Tibial nerve (tissue), 4 donors: ENCODE measurements at regions not wholly inside any gene's neighbourhood (a gene's known extent, or its start where the extent isn't known, plus 50 kb on each side); places are given as distances from the start of the nearest gene placed in this dataset.
"Not testable (repeated sequence)": the region's sequence is repeated elsewhere in the genome, so short reads cannot be mapped to it uniquely, and the experiment has no call there.

ENCODE experiments used
- DNase-seq, 2 donors: peaks; one replicate each; pipeline ENCODE4 v3.0.0-alpha.2; 2019; ENCODE audit warnings: low spot score in 2 of 2
- H3K27ac ChIP-seq, 4 donors: fragments of 200-600 bp; sonication (generic) in 3 of 4; one replicate each; pipeline ENCODE4 v1.5.1; 2017 to 2019; ENCODE audit warnings: mild to moderate bottlenecking in 1 of 4
- H3K27me3 ChIP-seq, 2 donors: fragments of 200-600 bp; sonication (generic) in 1 of 2; one replicate each; pipeline versions ENCODE4 v1.5.1 to v1.6.0; 2017 to 2019
- H3K36me3 ChIP-seq, 3 donors: fragments of 200-600 bp; sonication (generic); one replicate each; pipeline ENCODE4 v1.5.1; 2018 to 2019
- H3K4me1 ChIP-seq, 4 donors: fragments of 200-600 bp; sonication (generic) in 3 of 4; one replicate each; pipeline ENCODE4 v1.5.1; 2017 to 2019
- H3K4me3 ChIP-seq, 4 donors: fragments of 200-600 bp; sonication (generic) in 3 of 4; one replicate each; pipeline ENCODE4 v1.5.1; 2017 to 2019; ENCODE audit warnings: mild to moderate bottlenecking in 1 of 4, moderate library complexity in 1 of 4
- H3K9me3 ChIP-seq, 4 donors: fragments of 200-600 bp; sonication (generic) in 3 of 4; one replicate each; pipeline ENCODE4 v1.5.1; 2017 to 2019
- CTCF ChIP-seq, 5 experiments: fragments of 200-600 bp in 3 of 5; fragments of 450-650 bp in 2 of 5; sonication (generic) in 3 of 5; IDR thresholded peaks; one replicate each; pipeline ENCODE4 v1.5.1; 2016 to 2019; ENCODE audit warnings: antibody characterized with exemption in 5 of 5, mild to moderate bottlenecking in 3 of 5, moderate library complexity in 2 of 5
- EP300 ChIP-seq, 2 donors: sonication (generic); formaldehyde crosslinking; IDR thresholded peaks; one replicate each; pipeline ENCODE4 v1.6.1; 2017; ENCODE audit warnings: antibody characterized with exemption in 2 of 2, mild to moderate bottlenecking in 1 of 2
- POLR2A ChIP-seq, 2 donors: fragments of 450-650 bp; IDR thresholded peaks; one replicate each; pipeline ENCODE4 v1.6.1; 2017; ENCODE audit warnings: antibody characterized with exemption in 2 of 2, mild to moderate bottlenecking in 2 of 2, moderate library complexity in 2 of 2
- WGBS, 2 donors: methylation state at CpG; one replicate each; pipeline ENCODE4 v1.1.5; 2018; 5-methylcytosine and 5-hydroxymethylcytosine counted together

- 63 to 74% methylated on average over 1 of the region's 1 CpG for WGBS, 2 donors
These were observed 138.3 kb upstream of the PTPRG start for GRCh38 chr3:61422945-61423673.

GRCh38 chr3:61425356-61425755 is 136.0 kb upstream of the PTPRG start:
- H3K4me3 ChIP-seq, result no peak overlapping the region
- H3K9me3 ChIP-seq, result no peaks in the 10 kb centered on the region
- DNase-seq, result no peak
- WGBS, 2 donors, result 89 to 90% methylated on average over 4 of the region's 4 CpGs
- TF ChIP-seq CTCF (IDR thresholded peaks at IDR 0.05), result no peak
- TF ChIP-seq EP300 (IDR thresholded peaks at IDR 0.05), result no peak
- TF ChIP-seq POLR2A (IDR thresholded peaks at IDR 0.05), result no peak
- H3K27ac ChIP-seq, result no peak overlapping the region
- no peaks in the 10 kb centered on the region for H3K4me1 ChIP-seq
- no peaks in the 10 kb centered on the region for H3K36me3 ChIP-seq
- H3K27me3 ChIP-seq, result no peaks in the 10 kb centered on the region

More at GRCh38 chr3:61422945-61423673, 138.3 kb upstream of the PTPRG start:
- Histone ChIP-seq H3K36me3 (no peaks in the 10 kb centered on the region), H3K4me1 (peaks cover 0 to under 1% (median 0%) of the 10 kb centered on the region in 4 donors), H3K4me3 (no peak overlapping the region), H3K27ac (no peak overlapping the region), H3K9me3 (no peaks in the 10 kb centered on the region), H3K27me3 (no peaks in the 10 kb centered on the region)
- no peak for DNase-seq
- TF ChIP-seq EP300 (IDR thresholded peaks at IDR 0.05) (no peak), CTCF (IDR thresholded peaks at IDR 0.05) (no peak), POLR2A (IDR thresholded peaks at IDR 0.05) (no peak)

- 84 to 85% methylated on average over 12 of the region's 12 CpGs for WGBS, 2 donors
- DNase-seq, result no peak
These were observed 132.3 kb upstream of the PTPRG start for GRCh38 chr3:61429106-61429505.

GRCh38 chr3:61434901-61435300 is 126.5 kb upstream of the PTPRG start:
- H3K9me3 ChIP-seq, H3K36me3 ChIP-seq, H3K4me1 ChIP-seq, H3K27me3 ChIP-seq, H3K27ac ChIP-seq, H3K4me3 ChIP-seq, DNase-seq: not testable (repeated sequence)
- 95 to 97% methylated on average over 14 to 18 of the region's 28 CpGs for WGBS, 2 donors

More at GRCh38 chr3:61429106-61429505, 132.3 kb upstream of the PTPRG start:
- TF ChIP-seq CTCF (IDR thresholded peaks at IDR 0.05), result no peak
- no peaks in the 10 kb centered on the region for H3K9me3 ChIP-seq
- H3K27ac ChIP-seq, result no peak overlapping the region
- H3K4me1 ChIP-seq, result no peaks in the 10 kb centered on the region
- H3K4me3 ChIP-seq, result no peak overlapping the region
- H3K27me3 ChIP-seq, result no peaks in the 10 kb centered on the region
- no peaks in the 10 kb centered on the region for H3K36me3 ChIP-seq

GRCh38 chr3:61435361-61435760 is 126.0 kb upstream of the PTPRG start:
- DNase-seq, H3K36me3 ChIP-seq: not testable (repeated sequence)
- 97 to 98% methylated on average over 18 to 19 of the region's 20 CpGs for WGBS, 2 donors

GRCh38 chr3:61438253-61439121 is 122.9 kb upstream of the PTPRG start:
- no peaks in the 10 kb centered on the region for H3K36me3 ChIP-seq
- TF ChIP-seq EP300 (IDR thresholded peaks at IDR 0.05), result no peak
- TF ChIP-seq POLR2A (IDR thresholded peaks at IDR 0.05), result no peak
- no peak for TF ChIP-seq CTCF (IDR thresholded peaks at IDR 0.05)
- WGBS, 2 donors, result 29 to 31% methylated on average over 3 of the region's 3 CpGs
- H3K4me1 ChIP-seq, result no peaks in the 10 kb centered on the region
- no peaks in the 10 kb centered on the region for H3K27me3 ChIP-seq
- H3K9me3 ChIP-seq, result no peaks in the 10 kb centered on the region
- H3K27ac ChIP-seq, result no peak overlapping the region
- no peak overlapping the region for H3K4me3 ChIP-seq
- DNase-seq, result no peak

More at GRCh38 chr3:61435361-61435760, 126.0 kb upstream of the PTPRG start:
- H3K4me3 ChIP-seq, H3K4me1 ChIP-seq, H3K27ac ChIP-seq, H3K27me3 ChIP-seq, H3K9me3 ChIP-seq: not testable (repeated sequence)
